ENCODE measurements at regions not wholly inside any gene's neighbourhood (a gene's known extent, or its start where the extent isn't known, plus 50 kb on each side); places are given as distances from the start of the nearest gene placed in this dataset.
A peak's percentile ranks its signal among the peaks of the same experiment; 100 is the strongest.
"Not testable (repeated sequence)": the region's sequence is repeated elsewhere in the genome, so short reads cannot be mapped to it uniquely, and the experiment has no call there.

DNA sequence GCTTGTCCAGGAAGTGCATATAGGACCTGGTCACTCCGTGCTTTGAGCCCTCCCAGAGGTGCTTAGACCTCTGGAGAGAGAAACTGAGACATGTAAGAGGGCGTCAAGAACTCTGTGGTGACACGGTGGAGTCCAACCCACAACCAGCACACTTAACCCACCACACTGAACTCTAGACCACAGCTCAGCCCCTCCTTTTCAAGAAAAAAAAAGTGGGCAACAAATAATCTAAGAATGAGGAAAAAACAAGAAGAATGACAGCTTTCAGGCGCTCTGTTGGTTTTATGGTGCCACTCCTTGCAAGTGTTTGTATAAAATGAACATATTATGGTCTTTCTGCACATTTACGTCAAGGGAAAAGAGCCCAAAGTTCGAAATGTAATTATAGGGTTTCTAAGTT, 50.2 kb upstream of the SNAPC3 start:
- no peaks in the 10 kb centered on the region for H3K4me1 Mint-ChIP-seq (ENCODE audit: low read depth)
- H3K27ac Mint-ChIP-seq, result no peak overlapping the region
- no peaks in the 10 kb centered on the region for H3K36me3 Mint-ChIP-seq (ENCODE audit: low read depth)
- no peak overlapping the region for H3K4me3 Mint-ChIP-seq
- peaks cover 5% of the 10 kb centered on the region for H3K9me3 Mint-ChIP-seq
- peaks cover 5% of the 10 kb centered on the region for H3K27me3 Mint-ChIP-seq

DNA sequence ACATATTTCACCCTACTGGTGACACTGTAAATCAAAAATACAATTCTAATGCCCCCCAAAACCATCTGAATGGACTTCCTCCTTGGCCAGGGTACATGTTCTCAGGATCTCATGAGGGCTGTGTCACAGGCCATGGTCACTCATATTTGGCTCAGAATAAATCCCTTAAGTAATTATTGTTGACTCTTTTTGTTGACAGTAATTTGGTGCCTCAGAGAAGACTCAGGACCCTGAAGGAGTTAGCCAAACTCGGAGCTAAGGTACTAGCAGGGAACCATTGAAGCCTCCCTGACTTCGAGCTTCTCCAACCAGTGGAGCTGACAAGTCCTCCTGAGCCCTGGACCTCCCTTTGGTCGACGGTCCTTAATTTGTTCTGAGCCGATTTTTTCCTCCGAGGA, 51.2 kb upstream of the SNAPC3 start:
- H3K36me3 Mint-ChIP-seq (ENCODE audit: low read depth), result no peaks in the 10 kb centered on the region
- H3K4me1 Mint-ChIP-seq (ENCODE audit: low read depth), result no peaks in the 10 kb centered on the region
- peaks cover 5% of the 10 kb centered on the region for H3K9me3 Mint-ChIP-seq
- peaks cover 5% of the 10 kb centered on the region for H3K27me3 Mint-ChIP-seq
- H3K4me3 Mint-ChIP-seq, result no peak overlapping the region
- peak overlapping the region; percentile 56 for H3K27ac Mint-ChIP-seq

DNA sequence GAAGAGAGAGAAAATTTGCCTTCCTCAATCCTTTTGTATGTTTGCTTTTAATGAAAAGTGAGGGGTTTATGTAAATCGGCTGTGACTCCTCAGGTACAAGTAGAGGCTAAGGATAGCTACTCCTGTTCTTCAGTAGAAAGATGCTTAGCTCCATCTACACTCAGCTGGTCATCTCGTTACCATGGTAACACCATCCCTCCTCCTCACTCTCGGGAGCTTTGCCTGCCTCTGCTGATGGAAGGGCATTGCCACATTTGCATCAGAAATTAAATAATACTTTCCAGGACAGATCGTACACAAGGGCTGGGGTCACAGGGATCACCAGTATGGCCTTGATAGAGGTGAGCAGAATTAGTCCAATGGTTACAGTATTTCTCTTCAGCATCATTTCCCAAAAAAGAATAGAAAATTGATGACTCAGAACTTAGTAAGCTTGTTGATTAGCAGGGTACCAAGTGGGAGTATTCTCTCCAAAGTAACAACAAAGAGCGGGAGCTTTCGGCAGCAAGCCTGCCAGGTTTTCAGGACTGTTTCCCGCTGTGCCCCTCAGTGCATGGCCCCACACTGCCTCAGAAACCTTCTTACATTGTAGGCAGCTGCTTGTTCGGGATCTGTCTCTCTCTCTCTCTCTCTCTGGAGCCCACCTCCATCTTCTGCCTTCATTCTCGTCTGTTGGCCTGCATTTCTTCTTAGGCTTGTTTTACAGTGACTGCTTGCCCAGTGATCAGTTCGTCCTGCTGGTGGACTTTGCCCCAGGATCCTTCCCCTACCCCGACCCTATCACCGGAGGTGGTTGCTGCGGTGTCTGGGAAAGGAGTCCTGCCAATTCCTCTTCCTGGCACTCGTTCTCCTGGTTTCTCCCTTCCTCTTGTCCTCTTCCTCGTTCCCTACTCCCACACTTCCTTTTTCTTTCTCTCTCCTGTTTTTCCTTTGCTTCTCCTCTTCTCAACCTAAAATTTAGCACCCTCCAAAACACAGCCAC, 51.9 kb upstream of the SNAPC3 start:
- Mint-ChIP-seq H3K4me1 (ENCODE audit: low read depth) (no peaks in the 10 kb centered on the region), H3K9me3 (no peaks in the 10 kb centered on the region), H3K36me3 (ENCODE audit: low read depth) (no peaks in the 10 kb centered on the region), H3K27me3 (no peaks in the 10 kb centered on the region), H3K4me3 (no peak overlapping the region), H3K27ac (peak overlapping the region; percentile 56)

DNA sequence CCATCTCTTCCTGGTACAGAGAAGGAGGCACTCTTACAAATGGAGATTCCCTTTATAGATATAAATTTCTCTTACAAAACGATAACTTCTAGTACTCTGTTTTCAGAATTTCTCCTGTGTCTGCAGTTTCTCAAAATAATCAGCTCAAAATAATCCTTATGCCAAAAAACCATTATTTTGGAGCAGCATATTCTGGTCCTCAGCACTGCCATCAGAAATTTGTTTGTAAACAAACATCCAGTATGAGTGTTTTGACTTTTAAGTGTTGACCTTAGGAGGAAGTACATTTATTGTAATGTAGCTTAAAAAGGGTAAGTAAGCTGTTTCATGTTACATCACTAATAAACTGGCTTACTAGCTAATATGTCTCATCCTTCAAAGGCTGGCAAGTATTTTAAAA, 52.8 kb upstream of the SNAPC3 start:
- no peak overlapping the region for H3K27ac Mint-ChIP-seq
- H3K36me3 Mint-ChIP-seq (ENCODE audit: low read depth), result no peaks in the 10 kb centered on the region
- no peak overlapping the region for H3K4me3 Mint-ChIP-seq
- no peaks in the 10 kb centered on the region for H3K9me3 Mint-ChIP-seq
- no peaks in the 10 kb centered on the region for H3K4me1 Mint-ChIP-seq (ENCODE audit: low read depth)
- no peaks in the 10 kb centered on the region for H3K27me3 Mint-ChIP-seq

DNA sequence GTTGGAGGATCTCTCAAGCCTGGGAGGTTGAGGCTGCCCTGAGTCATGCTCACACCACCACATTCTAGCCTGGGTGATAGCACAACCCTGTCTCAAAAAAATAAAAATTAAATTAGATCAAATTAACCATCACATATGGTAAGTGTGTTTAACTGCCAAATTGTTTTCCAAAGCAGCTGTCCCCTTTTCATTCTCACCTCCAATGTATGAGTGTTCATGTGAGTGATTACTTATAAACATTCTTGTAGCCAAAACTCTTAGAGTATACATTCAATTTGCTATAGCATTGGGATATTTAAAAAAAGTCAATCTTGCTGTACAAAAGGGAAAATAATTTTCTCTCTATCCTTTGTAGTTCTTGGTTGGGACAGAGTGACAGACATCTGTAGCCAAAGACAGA, 53.4 kb upstream of the SNAPC3 start:
- Mint-ChIP-seq H3K27ac (no peak overlapping the region), H3K9me3 (no peaks in the 10 kb centered on the region), H3K4me1 (ENCODE audit: low read depth) (no peaks in the 10 kb centered on the region)

DNA sequence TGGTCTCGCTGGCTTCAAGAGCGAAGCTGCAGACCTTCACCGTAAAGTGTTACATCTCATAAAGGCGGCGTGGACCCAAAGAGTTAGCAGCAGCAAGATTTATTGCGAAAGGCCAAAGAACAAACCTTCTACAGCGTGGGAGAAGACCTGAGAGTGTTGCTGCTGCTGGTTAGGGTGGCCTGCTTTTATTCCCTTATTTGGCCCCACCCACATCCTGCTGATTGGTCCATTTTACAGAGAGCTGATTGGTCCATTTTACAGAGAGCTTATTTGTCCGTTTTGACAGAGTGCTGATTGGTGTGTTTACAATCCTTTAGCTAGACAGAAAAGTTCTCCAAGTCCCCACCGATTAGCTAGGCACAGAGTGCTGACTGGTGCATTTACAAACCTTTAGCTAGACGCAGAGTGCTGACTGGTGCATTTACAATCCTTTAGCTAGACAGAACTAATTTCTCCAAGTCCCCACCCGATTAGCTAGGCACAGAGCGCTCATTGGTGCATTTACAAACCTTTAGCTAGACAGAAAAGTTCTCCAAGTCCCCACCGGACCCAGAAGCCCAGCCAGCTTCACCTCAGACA, 57.6 kb upstream of the SNAPC3 start:
- H3K9me3 Mint-ChIP-seq; H3K4me3 Mint-ChIP-seq; H3K27me3 Mint-ChIP-seq; H3K4me1 Mint-ChIP-seq (ENCODE audit: low read depth); H3K27ac Mint-ChIP-seq; H3K36me3 Mint-ChIP-seq (ENCODE audit: low read depth): not testable (repeated sequence)

More for the DNA sequence above, 53.4 kb upstream of the SNAPC3 start:
- no peaks in the 10 kb centered on the region for H3K36me3 Mint-ChIP-seq (ENCODE audit: low read depth)
- no peak overlapping the region for H3K4me3 Mint-ChIP-seq
- no peaks in the 10 kb centered on the region for H3K27me3 Mint-ChIP-seq

DNA sequence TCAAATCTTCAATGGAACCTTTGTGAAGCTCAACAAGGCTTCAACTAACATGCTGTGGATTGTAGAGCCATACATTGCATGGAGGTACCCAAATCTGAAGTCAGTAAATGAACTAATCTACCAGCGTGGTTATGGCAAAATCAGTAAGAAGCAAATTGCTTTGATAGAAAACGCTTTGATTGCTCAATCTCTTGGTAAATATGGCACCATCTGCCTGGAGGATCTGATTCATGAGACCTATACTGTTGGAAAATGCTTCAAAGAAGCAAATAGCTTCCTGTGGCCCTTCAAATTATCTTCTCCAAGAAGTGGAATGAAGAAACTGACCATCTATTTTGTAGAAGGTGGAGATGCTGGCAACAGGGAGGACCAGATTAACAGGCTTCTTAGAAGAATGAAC, 54.7 kb upstream of the TTC39B start:
- no peak overlapping the region for H3K4me3 Mint-ChIP-seq
- no peaks in the 10 kb centered on the region for H3K36me3 Mint-ChIP-seq (ENCODE audit: low read depth)
- H3K27me3 Mint-ChIP-seq, result no peaks in the 10 kb centered on the region
- no peak overlapping the region for H3K27ac Mint-ChIP-seq
- H3K9me3 Mint-ChIP-seq, result no peaks in the 10 kb centered on the region
- peaks cover 6% of the 10 kb centered on the region for H3K4me1 Mint-ChIP-seq (ENCODE audit: low read depth)

DNA sequence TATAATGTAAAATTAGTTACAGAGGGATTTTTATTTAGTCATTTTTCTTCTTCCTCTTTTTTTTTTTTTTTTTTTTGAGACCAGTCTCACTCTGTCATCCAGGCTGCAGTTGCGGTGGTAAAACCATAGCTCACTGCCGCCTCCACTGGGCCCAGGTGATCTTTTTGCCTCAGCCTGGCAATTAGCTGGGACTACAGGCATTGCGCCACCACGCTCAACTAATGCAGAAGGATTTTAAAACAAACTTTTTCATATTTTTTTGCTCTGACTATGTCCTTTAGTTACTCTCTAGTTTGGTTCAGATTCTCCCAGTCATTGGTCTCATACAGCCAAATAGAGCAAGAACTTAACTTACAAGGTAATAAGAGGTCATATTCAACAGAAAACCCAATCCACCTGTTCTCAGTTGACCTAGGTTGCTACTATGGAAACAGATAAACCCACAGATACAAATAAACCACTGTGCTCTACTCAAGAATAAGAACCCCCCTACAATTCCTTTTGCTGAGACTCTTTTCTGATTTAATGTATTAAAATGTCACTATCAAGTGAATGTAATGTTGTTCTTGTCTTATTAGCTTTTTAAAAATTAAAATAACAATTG, 50.1 kb upstream of the TTC39B start:
- H3K27me3 Mint-ChIP-seq, result no peaks in the 10 kb centered on the region
- no peaks in the 10 kb centered on the region for H3K36me3 Mint-ChIP-seq (ENCODE audit: low read depth)
- H3K27ac Mint-ChIP-seq, result no peak overlapping the region
- H3K4me3 Mint-ChIP-seq, result no peak overlapping the region
- no peaks in the 10 kb centered on the region for H3K9me3 Mint-ChIP-seq
- peaks cover 21% of the 10 kb centered on the region for H3K4me1 Mint-ChIP-seq (ENCODE audit: low read depth)

Measured in stimulated activated naive CD8-positive, alpha-beta T cell treated with anti-CD3 and anti-CD28 coated beads, Interleukin-15, Interleukin-2, amounts not matched to agents 100 ng/mL and 50 ng/mL, for 24 hours (primary cell).